Psoas muscle (tissue), 7 donors: ENCODE measurements at regions not wholly inside any gene's neighbourhood (a gene's known extent, or its start where the extent isn't known, plus 50 kb on each side); places are given as distances from the start of the nearest gene placed in this dataset.
A peak's percentile ranks its signal among the peaks of the same experiment; 100 is the strongest.
"Not testable (repeated sequence)": the region's sequence is repeated elsewhere in the genome, so short reads cannot be mapped to it uniquely, and the experiment has no call there.

ENCODE experiments used
- ATAC-seq, 4 donors: fragments of 200-7000 bp; cut with Tn5 transposase; one replicate each; pipeline ENCODE4 v1.9.1; 2020; ENCODE audit warnings: moderate library complexity in 3 of 4, mild to moderate bottlenecking in 2 of 4
- DNase-seq, 2 donors: peaks; one replicate each; pipeline ENCODE4 v3.0.0-alpha.2; 2020
- H3K27ac ChIP-seq: fragments of 200-600 bp; one replicate; pipeline ENCODE4 v1.8.0; 2022
- H3K27me3 ChIP-seq, 3 donors: fragments of 200-600 bp in 1 of 3; one replicate each; pipeline versions ENCODE4 v1.6.1 to v1.8.0; 2013 to 2022; ENCODE audit warnings: low read length in 2 of 3, mild to moderate bottlenecking in 2 of 3, moderate library complexity in 1 of 3; ENCODE audit not compliant: insufficient read depth in 3 of 3
- H3K36me3 ChIP-seq, 2 donors: fragments of 200-600 bp in 1 of 2; one replicate each; pipeline versions ENCODE4 v1.6.1 to v1.8.0; 2013 to 2022; ENCODE audit warnings: low read depth in 1 of 2, mild to moderate bottlenecking in 1 of 2, moderate library complexity in 1 of 2; ENCODE audit not compliant: insufficient read depth in 1 of 2
- H3K4me1 ChIP-seq: fragments of 200-600 bp; one replicate; pipeline ENCODE4 v1.8.0; 2022
- H3K4me3 ChIP-seq: fragments of 200-600 bp; one replicate; pipeline ENCODE4 v1.8.0; 2022; ENCODE audit warnings: mild to moderate bottlenecking
- H3K9me3 ChIP-seq: fragments of 200-600 bp; one replicate; pipeline ENCODE4 v1.8.0; 2022
- WGBS, 3 donors: extraction: QIAGEN DNeasy Blood & Tissue Kit; methylation state at CpG; one replicate each; pipeline versions ENCODE4 v1.1.6 to v1.1.7; 2013; 5-methylcytosine and 5-hydroxymethylcytosine counted together
- intact Hi-C, 2 donors: fragments of 100-400 bp; cut with DNase I; formaldehyde crosslinking; loops; one replicate each; pipeline versions ENCODE4 v1.11.0 to v1.14.2; 2022
- TF ChIP-seq, protein P1 (sequence below): fragments of 200-600 bp; IDR thresholded peaks from one replicate; pipeline ENCODE4 v1.8.0; 2022; ENCODE audit warnings: antibody characterized with exemption
- donor health status: healthy with polysubstance abuse.
- donor health status: DM: no; HTN: no; CAD: no; lungs with moderate emphysema.
- donor health status: Bipolar disorder and iron deficiency.
- donor health status: healthy.
- donor health status: DM: yes; HTN: yes; CAD: no.
- donor health status: DM: no; HTN: no; CAD: no.
- donor health status: DM: yes; HTN: yes; CAD: no.

DNA sequence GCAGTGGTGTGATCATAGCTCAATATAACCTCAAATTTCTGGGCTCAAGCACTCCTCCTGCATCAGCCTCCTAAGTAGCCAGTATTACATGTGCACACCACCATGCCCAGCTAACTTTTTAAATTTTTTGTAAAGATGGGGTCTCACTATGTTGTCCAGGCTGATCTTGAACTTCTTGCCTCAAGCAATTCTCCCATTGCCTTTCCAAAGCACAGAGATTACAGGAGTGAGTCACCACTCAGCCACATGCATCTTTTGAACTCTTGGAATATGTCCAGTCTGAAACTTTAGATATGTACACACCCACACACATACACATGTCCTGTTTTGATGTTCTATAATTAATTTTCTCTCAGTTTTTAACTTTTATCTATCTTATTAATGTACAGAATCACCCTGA, 2163.5 kb upstream of the DEFB115 start:
- H3K4me1 ChIP-seq, H3K36me3 ChIP-seq, ATAC-seq, H3K27me3 ChIP-seq, DNase-seq, intact Hi-C loops, H3K27ac ChIP-seq, H3K4me3 ChIP-seq, H3K9me3 ChIP-seq: not testable (repeated sequence)

DNA sequence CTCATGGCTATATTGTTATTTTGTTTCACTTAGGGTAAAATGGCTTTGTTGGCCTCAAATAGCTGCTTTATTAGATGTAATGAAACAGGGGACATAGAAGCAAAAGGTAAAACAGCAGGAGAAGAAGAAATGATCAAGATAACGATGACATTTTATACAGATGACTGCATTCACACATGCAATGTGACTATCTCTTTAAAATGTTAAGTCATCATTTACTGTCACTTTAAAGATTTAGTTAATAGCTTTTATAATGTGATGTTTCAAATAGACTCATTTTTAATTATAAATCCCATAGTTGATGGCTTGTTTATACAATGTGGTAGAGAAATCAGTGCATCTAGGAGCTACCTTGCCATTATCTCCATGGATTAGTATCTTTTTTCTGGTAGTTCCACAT, 2160.8 kb upstream of the DEFB115 start:
- H3K36me3 ChIP-seq, ATAC-seq, DNase-seq, H3K4me3 ChIP-seq, H3K4me1 ChIP-seq, H3K27me3 ChIP-seq, H3K9me3 ChIP-seq, H3K27ac ChIP-seq, intact Hi-C loops: not testable (repeated sequence)
- 21 to 59% (median 40%) methylated on average over 1 of the region's 1 CpG for WGBS, 3 donors

DNA sequence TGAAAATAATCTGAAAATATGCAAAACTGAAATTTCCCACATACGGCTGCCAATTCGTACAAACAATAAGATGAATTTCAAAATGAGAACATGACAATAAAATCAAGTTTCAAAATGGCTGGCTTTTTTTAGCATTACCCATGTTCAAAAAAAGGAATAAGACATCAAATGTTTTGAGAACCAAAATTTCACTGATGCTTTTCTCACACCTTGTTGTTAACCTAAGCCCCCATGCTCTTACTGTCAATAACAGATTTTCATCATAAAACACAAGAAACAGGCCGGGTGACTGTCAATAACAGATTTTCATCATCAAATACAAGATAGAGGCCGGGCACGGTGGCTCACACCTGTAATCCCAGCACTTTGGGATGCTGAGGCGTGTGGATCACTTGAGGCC, 2149.6 kb upstream of the DEFB115 start:
- DNase-seq, H3K27ac ChIP-seq, H3K27me3 ChIP-seq, H3K4me1 ChIP-seq, H3K36me3 ChIP-seq, H3K9me3 ChIP-seq, intact Hi-C loops, H3K4me3 ChIP-seq, ATAC-seq: not testable (repeated sequence)
- WGBS, 3 donors = 63 to 74% (median 68%) methylated on average over 6 of the region's 6 CpGs

DNA sequence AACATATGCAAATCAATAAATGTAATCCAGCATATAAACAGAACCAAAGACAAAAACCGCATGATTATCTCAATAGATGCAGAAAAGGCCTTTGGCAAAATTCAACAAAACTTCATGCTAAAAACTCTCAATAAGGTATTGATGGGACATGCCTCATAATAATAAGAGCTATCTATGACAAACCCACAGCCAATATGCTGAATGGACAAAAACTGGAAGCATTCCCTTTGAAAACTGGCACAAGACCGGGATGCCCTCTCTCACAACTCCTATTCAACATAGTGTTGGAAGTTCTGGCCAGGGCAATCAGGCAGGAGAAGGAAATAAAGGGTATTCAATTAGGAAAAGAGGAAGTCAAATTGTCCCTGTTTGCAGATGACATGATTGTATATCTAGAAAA, 2148.1 kb upstream of the DEFB115 start:
- H3K36me3 ChIP-seq, DNase-seq, H3K27ac ChIP-seq, intact Hi-C loops, H3K27me3 ChIP-seq, H3K4me3 ChIP-seq, H3K4me1 ChIP-seq, H3K9me3 ChIP-seq, ATAC-seq: not testable (repeated sequence)
- WGBS, 3 donors = 63 to 80% (median 65%) methylated on average over 2 of the region's 2 CpGs

DNA sequence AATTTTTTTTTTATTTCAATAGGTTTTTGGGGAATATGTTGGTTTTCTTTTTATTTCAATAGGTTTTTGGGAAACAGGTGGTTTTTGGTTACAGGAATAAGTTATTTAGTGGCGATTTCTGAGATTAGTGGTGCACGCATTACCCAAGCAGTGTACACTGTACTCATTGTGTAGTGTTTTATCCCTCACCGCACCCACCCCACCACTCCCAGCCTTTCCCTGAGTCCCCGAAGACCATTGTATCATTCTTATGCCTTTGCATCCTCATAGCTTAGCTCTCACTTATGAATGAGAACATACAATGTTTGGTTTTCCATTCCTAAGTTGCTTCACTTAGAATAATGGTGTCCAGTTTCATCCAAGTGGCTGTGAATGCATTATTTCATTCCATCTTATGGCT, 2142.4 kb upstream of the DEFB115 start:
- not testable (repeated sequence) for H3K4me1 ChIP-seq, H3K27ac ChIP-seq, ATAC-seq, H3K4me3 ChIP-seq, H3K9me3 ChIP-seq, H3K36me3 ChIP-seq, DNase-seq, H3K27me3 ChIP-seq
- intact Hi-C loops = loop anchor here in 1 of 2 donors (10.0 kb wide), 1 partner anchor 760 kb away; no protein-coding TSS in a partner anchor
- 67 to 69% (median 68%) methylated on average over 4 of the region's 4 CpGs for WGBS, 3 donors

DNA sequence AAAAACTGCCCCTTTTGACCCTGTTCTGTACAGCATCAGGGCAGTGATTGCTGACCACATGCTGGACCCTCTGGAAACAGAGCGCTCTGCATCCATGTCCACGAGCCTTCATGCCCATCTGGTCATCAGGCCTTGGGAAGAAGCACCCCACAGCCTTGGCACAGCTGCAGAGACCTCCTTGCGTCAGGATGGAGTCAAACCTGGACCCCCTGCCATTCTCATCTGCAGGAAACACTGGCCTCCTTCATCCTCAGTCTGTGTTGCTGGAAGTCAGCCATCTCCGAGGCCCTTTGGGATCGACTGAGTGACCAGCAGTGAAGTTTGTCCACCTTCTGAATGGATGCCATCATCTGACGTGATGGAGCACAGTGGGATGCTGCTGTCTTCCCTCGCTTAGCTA, 2138.3 kb upstream of the DEFB115 start:
- intact Hi-C loops = loop anchor here in 1 of 2 donors (10.0 kb wide), 1 partner anchor 756 kb away; no protein-coding TSS in a partner anchor
- Histone ChIP-seq H3K27ac (no peak overlapping the region), H3K27me3 (no peaks in the 10 kb centered on the region), H3K4me3 (no peak overlapping the region), H3K36me3 (no peaks in the 10 kb centered on the region), H3K4me1 (no peaks in the 10 kb centered on the region), H3K9me3 (no peaks in the 10 kb centered on the region)
- WGBS, 3 donors = 58 to 64% (median 64%) methylated on average over 7 of the region's 7 CpGs
- TF ChIP-seq, protein P1, sequence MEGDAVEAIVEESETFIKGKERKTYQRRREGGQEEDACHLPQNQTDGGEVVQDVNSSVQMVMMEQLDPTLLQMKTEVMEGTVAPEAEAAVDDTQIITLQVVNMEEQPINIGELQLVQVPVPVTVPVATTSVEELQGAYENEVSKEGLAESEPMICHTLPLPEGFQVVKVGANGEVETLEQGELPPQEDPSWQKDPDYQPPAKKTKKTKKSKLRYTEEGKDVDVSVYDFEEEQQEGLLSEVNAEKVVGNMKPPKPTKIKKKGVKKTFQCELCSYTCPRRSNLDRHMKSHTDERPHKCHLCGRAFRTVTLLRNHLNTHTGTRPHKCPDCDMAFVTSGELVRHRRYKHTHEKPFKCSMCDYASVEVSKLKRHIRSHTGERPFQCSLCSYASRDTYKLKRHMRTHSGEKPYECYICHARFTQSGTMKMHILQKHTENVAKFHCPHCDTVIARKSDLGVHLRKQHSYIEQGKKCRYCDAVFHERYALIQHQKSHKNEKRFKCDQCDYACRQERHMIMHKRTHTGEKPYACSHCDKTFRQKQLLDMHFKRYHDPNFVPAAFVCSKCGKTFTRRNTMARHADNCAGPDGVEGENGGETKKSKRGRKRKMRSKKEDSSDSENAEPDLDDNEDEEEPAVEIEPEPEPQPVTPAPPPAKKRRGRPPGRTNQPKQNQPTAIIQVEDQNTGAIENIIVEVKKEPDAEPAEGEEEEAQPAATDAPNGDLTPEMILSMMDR = no peak
- DNase-seq = peak in 1 of 2 donors; percentile 54
- ATAC-seq = no peak

DNA sequence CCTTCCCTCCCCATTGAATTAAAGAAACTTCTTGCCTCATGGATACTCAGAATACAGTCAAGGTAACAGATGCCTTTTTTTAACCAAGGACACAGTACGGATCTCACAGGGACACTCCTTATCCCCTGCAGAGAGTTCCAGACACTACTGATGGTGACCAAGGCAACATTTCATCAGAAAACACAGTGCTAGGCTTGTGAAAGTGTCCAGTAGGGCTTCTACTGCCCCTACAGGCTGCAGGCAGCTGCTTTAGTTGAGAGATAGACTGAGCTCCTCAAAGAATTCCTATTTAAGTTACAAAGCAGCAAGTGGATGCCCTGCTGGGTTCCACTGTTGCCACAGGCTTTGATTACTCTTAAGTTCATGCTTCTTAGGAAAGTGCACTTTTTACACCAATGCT, 2137.8 kb upstream of the DEFB115 start:
- not testable (repeated sequence) for ATAC-seq, H3K36me3 ChIP-seq, H3K4me3 ChIP-seq, H3K9me3 ChIP-seq, H3K27ac ChIP-seq, H3K27me3 ChIP-seq, H3K4me1 ChIP-seq, DNase-seq
- intact Hi-C loops = loop anchor here in 1 of 2 donors (10.0 kb wide), 1 partner anchor 755 kb away; no protein-coding TSS in a partner anchor
- 32 to 53% (median 43%) methylated on average over 1 of the region's 1 CpG for WGBS, 3 donors

DNA sequence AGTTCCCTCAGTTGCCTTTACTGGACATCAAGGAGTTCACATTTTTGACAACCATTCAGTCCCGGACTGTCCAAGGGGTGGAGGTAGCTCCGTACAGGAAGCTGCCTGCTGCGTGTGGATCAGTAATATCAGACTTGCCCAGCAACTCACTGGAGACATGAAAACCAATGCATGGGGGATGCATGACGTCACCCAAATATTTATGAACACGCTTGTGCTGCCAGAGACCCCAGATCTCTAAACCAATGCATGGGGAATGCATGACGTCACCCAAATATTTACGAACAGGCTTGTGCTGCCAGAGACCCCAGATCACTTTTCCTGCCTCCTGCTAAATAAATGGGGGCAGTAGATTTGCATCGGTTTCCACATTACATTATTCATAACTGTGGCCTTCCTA, 2137.4 kb upstream of the DEFB115 start:
- ATAC-seq, H3K36me3 ChIP-seq, H3K27ac ChIP-seq, H3K27me3 ChIP-seq, H3K4me1 ChIP-seq, DNase-seq, H3K4me3 ChIP-seq, H3K9me3 ChIP-seq, intact Hi-C loops: not testable (repeated sequence)
- WGBS, 3 donors = 52 to 62% (median 58%) methylated on average over 8 of the region's 8 CpGs

DNA sequence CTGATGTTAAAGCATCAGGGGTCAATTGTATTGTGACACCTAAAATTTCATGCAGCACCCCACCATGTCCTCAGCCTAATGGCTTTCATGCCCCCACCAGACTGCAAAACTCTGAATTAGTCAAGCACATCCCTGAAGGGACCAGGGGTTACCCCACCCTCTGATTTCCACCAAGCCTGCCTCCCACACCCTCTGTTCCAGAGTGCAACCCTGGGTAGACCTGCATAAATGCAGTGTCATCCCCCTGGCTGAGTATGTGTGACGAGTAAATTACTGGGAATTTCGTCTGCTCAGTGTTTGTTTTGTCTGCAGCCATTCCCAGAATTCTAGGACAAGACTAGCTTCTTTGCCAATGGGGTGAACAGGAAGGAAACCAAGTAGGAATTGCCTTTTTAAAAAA, 2136.9 kb upstream of the DEFB115 start:
- H3K36me3 ChIP-seq, H3K27me3 ChIP-seq, H3K27ac ChIP-seq, H3K9me3 ChIP-seq, intact Hi-C loops, DNase-seq, H3K4me3 ChIP-seq, H3K4me1 ChIP-seq: not testable (repeated sequence)
- peak in 2 of 4 donors; percentile 41 to 43 for ATAC-seq
- 7 to 13% (median 8%) methylated on average over 2 of the region's 2 CpGs for WGBS, 3 donors

DNA sequence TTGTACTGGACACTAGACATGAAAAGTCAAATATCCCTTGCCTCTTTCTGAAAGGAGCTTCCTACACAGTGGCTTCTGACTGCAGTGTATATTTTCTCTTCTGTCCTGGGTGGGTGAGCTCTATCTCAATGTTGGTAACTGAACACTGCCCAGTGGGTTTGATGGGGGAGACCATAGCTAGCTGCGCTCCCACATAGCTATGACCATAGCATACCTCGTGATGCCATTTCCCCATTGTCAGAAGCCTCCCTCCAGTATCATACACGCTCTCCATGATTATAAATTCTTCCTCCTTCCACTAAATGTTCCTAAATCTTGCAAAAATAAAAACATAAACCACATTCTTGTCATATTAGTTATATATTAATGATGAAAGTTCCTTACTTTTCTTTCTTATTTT, 2134.7 kb upstream of the DEFB115 start:
- intact Hi-C loops, H3K4me3 ChIP-seq, H3K9me3 ChIP-seq, H3K36me3 ChIP-seq, H3K27ac ChIP-seq, DNase-seq, H3K27me3 ChIP-seq, H3K4me1 ChIP-seq: not testable (repeated sequence)
- 43% methylated on average over 3 of the region's 3 CpGs for WGBS, 3 donors
- peak in 1 of 4 donors; percentile 36 for ATAC-seq
